ENCODE measurements at regions not wholly inside any gene's neighbourhood (a gene's known extent, or its start where the extent isn't known, plus 50 kb on each side); places are given as distances from the start of the nearest gene placed in this dataset.

- FAIRE-seq = no peak
- no peaks in the 10 kb centered on the region for H3K36me3 ChIP-seq (replicated peaks in 1 of 2; ENCODE audit: control insufficient read depth in 1 of 2, insufficient read depth in 2 of 2, low read length in 2 of 2)
- no TSS peak for BruUV-seq (replicated peaks)
- WGBS (ENCODE audit: low lambda C conversion rate) = 81% methylated on average over 1 of the region's 1 CpG
- intact Hi-C loops (cut with micrococcal nuclease; ENCODE audit: unreplicated experiment) = loop anchor here (5.0 to 10.0 kb wide), 2 partner anchors 157 to 259 kb away; no protein-coding TSS in a partner anchor
- H3K9me3 ChIP-seq (ENCODE audit: low read length) = no peaks in the 10 kb centered on the region
- H3K27ac ChIP-seq (ENCODE audit: extremely low read length, insufficient read depth, low read length) = no peak overlapping the region
- ATAC-seq = no peak
- ChIA-PET POLR2A (no interaction called here), CTCF (ENCODE audit: low intra/inter-chr PET ratio, low total read pairs) (no interaction called here)
- H3K79me2 ChIP-seq (ENCODE audit: insufficient read depth, low read length) = no peaks in the 10 kb centered on the region
- no peak overlapping the region for H3K4me3 ChIP-seq (replicated peaks in 1 of 3; ENCODE audit: insufficient read depth in 1 of 3, low read depth in 2 of 3, low read length in 3 of 3)
- DNase-seq (ENCODE audit: low spot score) = no peak
- peaks cover 80% of the 10 kb centered on the region for H3K4me1 ChIP-seq (ENCODE audit: insufficient read depth, low read length)
- H3K4me2 ChIP-seq (ENCODE audit: low read depth, low read length) = no peak overlapping the region
- no peak for TF ChIP-seq E2F2 (CRISPR knock-in tag; IDR thresholded peaks at IDR 0.05; ENCODE audit: borderline replicate concordance)
- TF ChIP-seq ZBTB3 (CRISPR knock-in tag; IDR thresholded peaks at IDR 0.05; ENCODE audit: borderline replicate concordance, low read depth) = no peak
- TF ChIP-seq ZSCAN31 (CRISPR knock-in tag; IDR thresholded peaks at IDR 0.05; ENCODE audit: low read depth) = no peak
- TF ChIP-seq STAT5B (CRISPR knock-in tag; IDR thresholded peaks at IDR 0.05) = no peak
- no peak for TF ChIP-seq ZNF354B (CRISPR knock-in tag; IDR thresholded peaks at IDR 0.05)
- TF ChIP-seq U2AF1 (optimal IDR thresholded peaks at IDR 0.05; ENCODE audit: low read depth, low read length) = no peak
- no peak for TF ChIP-seq NCOA1 (CRISPR knock-in tag; IDR thresholded peaks at IDR 0.05)
- TF ChIP-seq ZFP62 (CRISPR knock-in tag; IDR thresholded peaks at IDR 0.05) = no peak
- TF ChIP-seq ZNF790 (CRISPR knock-in tag; IDR thresholded peaks at IDR 0.05; ENCODE audit: borderline replicate concordance) = no peak
- TF ChIP-seq, protein P1, sequence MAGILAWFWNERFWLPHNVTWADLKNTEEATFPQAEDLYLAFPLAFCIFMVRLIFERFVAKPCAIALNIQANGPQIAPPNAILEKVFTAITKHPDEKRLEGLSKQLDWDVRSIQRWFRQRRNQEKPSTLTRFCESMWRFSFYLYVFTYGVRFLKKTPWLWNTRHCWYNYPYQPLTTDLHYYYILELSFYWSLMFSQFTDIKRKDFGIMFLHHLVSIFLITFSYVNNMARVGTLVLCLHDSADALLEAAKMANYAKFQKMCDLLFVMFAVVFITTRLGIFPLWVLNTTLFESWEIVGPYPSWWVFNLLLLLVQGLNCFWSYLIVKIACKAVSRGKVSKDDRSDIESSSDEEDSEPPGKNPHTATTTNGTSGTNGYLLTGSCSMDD (CRISPR knock-in tag; IDR thresholded peaks at IDR 0.05) = no peak
- no peak for TF ChIP-seq ESRRA (CRISPR knock-in tag; IDR thresholded peaks at IDR 0.05; ENCODE audit: low read depth)
- TF ChIP-seq ZNF652 (CRISPR knock-in tag; IDR thresholded peaks at IDR 0.05; ENCODE audit: borderline replicate concordance, low read depth) = no peak
- no peak for TF ChIP-seq ZZZ3 (CRISPR knock-in tag; IDR thresholded peaks at IDR 0.05; ENCODE audit: borderline replicate concordance)
- no peaks in the 10 kb centered on the region for H4K20me1 ChIP-seq (ENCODE audit: insufficient read depth, low read length)
- H3K9ac ChIP-seq (ENCODE audit: insufficient read depth, low read depth, low read length) = no peak overlapping the region
- H2AFZ ChIP-seq (ENCODE audit: low read length) = no peak overlapping the region
- no peaks in the 10 kb centered on the region for H3K27me3 ChIP-seq (ENCODE audit: control insufficient read depth in 1 of 2, insufficient read depth in 2 of 2, low read length in 2 of 2)
- in situ Hi-C loops (cut with HindIII; ENCODE audit: extremely low pct_ligation_motif_present, low pct_unique_long_range_greater_than_20kb) = loop anchor here (10.0 kb wide), 2 partner anchors 153 to 257 kb away; partner anchors contain the start of gene THBS1
These were observed 149.5 kb upstream of the THBS1 start for GRCh38 chr15:39431376-39431775.
